ENCODE measurements at regions not wholly inside any gene's neighbourhood (a gene's known extent, or its start where the extent isn't known, plus 50 kb on each side); places are given as distances from the start of the nearest gene placed in this dataset.

- TF ChIP-seq CTCF (conservative IDR thresholded peaks at IDR 0.05; ENCODE audit: low read length) = no peak
- no peak for TF ChIP-seq EZH2phosphoT487 (IDR thresholded peaks at IDR 0.05; ENCODE audit: borderline replicate concordance, low read depth, low read length)
Measured at GRCh38 chr4:177091515-177091914, 218.2 kb upstream of the NEIL3 start.
